GM12874 (cell line): ENCODE measurements at regions not wholly inside any gene's neighbourhood (a gene's known extent, or its start where the extent isn't known, plus 50 kb on each side); places are given as distances from the start of the nearest gene placed in this dataset.

Source experiments
- CTCF ChIP-seq: IDR thresholded peaks from 2 replicates; pipeline ENCODE4 v1.5.1; 2011; ENCODE audit warnings: low read depth, mild to moderate bottlenecking, control low read depth, low read length, moderate library complexity; ENCODE audit not compliant: insufficient read depth

GRCh38 chr14:98122527-98122926, 1149.5 kb downstream of the BCL11B start:
- no peak for TF ChIP-seq CTCF

GRCh38 chr14:98130691-98131090, 1141.3 kb downstream of the BCL11B start:
- no peak for TF ChIP-seq CTCF

GRCh38 chr14:98131406-98131805, 1140.6 kb downstream of the BCL11B start:
- no peak for TF ChIP-seq CTCF

- TF ChIP-seq CTCF = no peak
These were observed 1138.2 kb downstream of the BCL11B start for GRCh38 chr14:98133806-98134205.

- no peak for TF ChIP-seq CTCF
These were observed 1135.8 kb downstream of the BCL11B start for GRCh38 chr14:98136012-98136789.

- no peak for TF ChIP-seq CTCF
These were observed 1134.6 kb downstream of the BCL11B start for GRCh38 chr14:98137131-98138025.

- TF ChIP-seq CTCF = peak; percentile 39; the same call in 1 of the 2 replicates
These were observed 1133.3 kb downstream of the BCL11B start for GRCh38 chr14:98138666-98139065.
